ENCODE measurements at regions not wholly inside any gene's neighbourhood (a gene's known extent, or its start where the extent isn't known, plus 50 kb on each side); places are given as distances from the start of the nearest gene placed in this dataset.

DNA sequence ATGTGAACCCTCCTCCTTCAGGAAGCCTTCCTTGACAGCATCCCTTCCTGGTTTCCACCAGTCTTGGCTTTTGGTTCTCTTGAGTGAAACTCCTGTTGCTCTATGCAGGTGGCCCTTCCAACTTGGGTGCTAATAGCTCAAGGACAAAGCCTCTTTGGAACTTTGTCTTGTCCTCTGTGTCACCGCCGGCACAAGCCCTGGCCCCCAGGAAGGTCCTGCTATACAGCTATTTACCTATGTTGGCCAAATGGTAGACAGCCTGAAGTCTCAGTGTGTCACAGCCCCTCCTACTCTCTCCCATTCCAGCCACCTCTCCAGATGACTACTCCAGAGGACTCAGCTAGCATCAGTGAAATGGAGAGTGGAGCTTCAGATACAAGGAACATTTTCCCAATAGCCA, 94.7 kb upstream of the ZNF618 start:
- Histone ChIP-seq H3K9me3 (ENCODE audit: control insufficient read depth in 3 of 3, low read length in 3 of 3) (peaks cover 0 to 2% (median 0%) of the 10 kb centered on the region in 3 donors), H3K9ac (ENCODE audit: low read depth in 1 of 3, low read length in 3 of 3) (no peak overlapping the region), H3K36me3 (ENCODE audit: control insufficient read depth in 3 of 3, insufficient read depth in 3 of 3, low read length in 3 of 3) (no peaks in the 10 kb centered on the region), H3K27me3 (ENCODE audit: control insufficient read depth in 3 of 3, insufficient read depth in 3 of 3, low read length in 3 of 3) (peaks cover 0 to 6% (median 0%) of the 10 kb centered on the region in 3 donors), H3K27ac (ENCODE audit: low read depth, low read length) (no peak overlapping the region), H3K4me1 (ENCODE audit: control insufficient read depth in 3 of 3, insufficient read depth in 3 of 3, low read length in 3 of 3) (no peaks in the 10 kb centered on the region), H3K4me3 (ENCODE audit: low read length in 3 of 3) (no peak overlapping the region)

DNA sequence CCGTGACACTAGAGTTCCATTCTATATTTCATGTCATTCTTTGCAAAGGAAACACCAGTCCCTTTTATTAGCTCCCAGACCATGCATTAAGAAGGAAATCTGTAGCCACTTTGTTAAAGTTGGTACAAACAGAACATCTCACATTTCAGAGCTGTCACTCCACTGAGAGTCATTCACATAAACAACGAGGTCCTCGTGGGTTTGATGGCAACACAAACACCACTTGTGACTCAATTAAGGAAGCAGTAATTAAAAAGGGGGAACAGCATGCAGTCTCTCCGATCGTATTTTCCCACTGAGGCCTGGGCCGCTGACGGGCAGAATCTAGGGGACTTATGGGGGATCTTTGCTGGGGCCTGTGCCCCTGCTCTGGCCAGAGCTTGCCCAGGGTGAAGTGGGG, 94.2 kb upstream of the ZNF618 start:
- Histone ChIP-seq H3K9me3 (ENCODE audit: control insufficient read depth in 3 of 3, low read length in 3 of 3) (peaks cover 0 to 2% (median 0%) of the 10 kb centered on the region in 3 donors), H3K27me3 (ENCODE audit: control insufficient read depth in 3 of 3, insufficient read depth in 3 of 3, low read length in 3 of 3) (peaks cover 0 to 9% (median 0%) of the 10 kb centered on the region in 3 donors), H3K36me3 (ENCODE audit: control insufficient read depth in 3 of 3, insufficient read depth in 3 of 3, low read length in 3 of 3) (no peaks in the 10 kb centered on the region), H3K9ac (ENCODE audit: low read depth in 1 of 3, low read length in 3 of 3) (no peak overlapping the region), H3K4me3 (ENCODE audit: low read length in 3 of 3) (no peak overlapping the region), H3K4me1 (ENCODE audit: control insufficient read depth in 3 of 3, insufficient read depth in 3 of 3, low read length in 3 of 3) (no peaks in the 10 kb centered on the region), H3K27ac (ENCODE audit: low read depth, low read length) (no peak overlapping the region)

DNA sequence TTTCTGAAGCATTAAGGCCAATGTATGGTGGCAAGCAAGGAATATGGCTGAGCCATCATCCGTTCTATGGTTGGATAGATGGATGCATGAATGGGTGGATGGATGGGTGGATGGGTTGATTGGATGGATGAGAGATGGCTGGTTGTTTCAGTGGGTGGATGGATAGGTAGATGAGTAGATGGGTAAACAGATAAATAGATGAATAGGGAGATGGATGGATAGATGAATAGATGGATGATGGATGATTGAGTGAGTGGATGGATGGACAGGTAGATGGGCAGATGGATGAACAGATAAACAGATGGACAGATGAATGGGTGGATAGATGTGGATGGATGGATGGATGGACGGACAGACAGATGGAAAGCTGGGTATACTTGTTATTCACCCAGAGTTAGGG, 92.6 kb upstream of the ZNF618 start:
- Histone ChIP-seq H3K9ac (ENCODE audit: low read depth in 1 of 3, low read length in 3 of 3) (no peak overlapping the region), H3K4me3 (ENCODE audit: low read length in 3 of 3) (no peak overlapping the region), H3K27me3 (ENCODE audit: control insufficient read depth in 3 of 3, insufficient read depth in 3 of 3, low read length in 3 of 3) (peaks cover 0 to 9% (median 0%) of the 10 kb centered on the region in 3 donors), H3K4me1 (ENCODE audit: control insufficient read depth in 3 of 3, insufficient read depth in 3 of 3, low read length in 3 of 3) (no peaks in the 10 kb centered on the region), H3K9me3 (ENCODE audit: control insufficient read depth in 3 of 3, low read length in 3 of 3) (peaks cover 0 to 2% (median 0%) of the 10 kb centered on the region in 3 donors), H3K36me3 (ENCODE audit: control insufficient read depth in 3 of 3, insufficient read depth in 3 of 3, low read length in 3 of 3) (no peaks in the 10 kb centered on the region), H3K27ac (ENCODE audit: low read depth, low read length) (no peak overlapping the region)

DNA sequence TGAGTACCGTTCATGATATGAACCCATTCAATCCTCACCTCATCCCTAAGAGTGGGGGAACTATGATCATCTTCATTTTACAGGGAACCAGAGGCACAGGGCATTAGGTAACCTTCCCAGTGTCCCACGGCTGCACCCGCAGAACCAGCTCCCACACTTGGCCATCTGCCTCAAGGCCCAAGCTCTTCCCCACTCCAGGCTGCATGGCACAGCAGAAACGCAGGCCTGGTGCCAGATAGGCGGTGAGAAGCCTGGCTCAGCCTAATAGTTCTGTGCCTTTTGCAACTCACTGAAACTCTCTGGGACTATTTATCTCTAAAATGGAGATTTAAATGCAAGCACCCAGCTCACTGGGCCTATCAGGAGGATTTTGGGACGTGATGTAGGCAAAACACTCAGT, 90.8 kb upstream of the ZNF618 start:
- Histone ChIP-seq H3K27ac (ENCODE audit: low read depth, low read length) (no peak overlapping the region), H3K4me3 (ENCODE audit: low read length in 3 of 3) (no peak overlapping the region), H3K9me3 (ENCODE audit: control insufficient read depth in 3 of 3, low read length in 3 of 3) (peaks cover 0 to 2% (median 0%) of the 10 kb centered on the region in 3 donors), H3K27me3 (ENCODE audit: control insufficient read depth in 3 of 3, insufficient read depth in 3 of 3, low read length in 3 of 3) (peaks cover 0 to 15% (median 0%) of the 10 kb centered on the region in 3 donors), H3K9ac (ENCODE audit: low read depth in 1 of 3, low read length in 3 of 3) (no peak overlapping the region), H3K36me3 (ENCODE audit: control insufficient read depth in 3 of 3, insufficient read depth in 3 of 3, low read length in 3 of 3) (no peaks in the 10 kb centered on the region), H3K4me1 (ENCODE audit: control insufficient read depth in 3 of 3, insufficient read depth in 3 of 3, low read length in 3 of 3) (no peaks in the 10 kb centered on the region)

DNA sequence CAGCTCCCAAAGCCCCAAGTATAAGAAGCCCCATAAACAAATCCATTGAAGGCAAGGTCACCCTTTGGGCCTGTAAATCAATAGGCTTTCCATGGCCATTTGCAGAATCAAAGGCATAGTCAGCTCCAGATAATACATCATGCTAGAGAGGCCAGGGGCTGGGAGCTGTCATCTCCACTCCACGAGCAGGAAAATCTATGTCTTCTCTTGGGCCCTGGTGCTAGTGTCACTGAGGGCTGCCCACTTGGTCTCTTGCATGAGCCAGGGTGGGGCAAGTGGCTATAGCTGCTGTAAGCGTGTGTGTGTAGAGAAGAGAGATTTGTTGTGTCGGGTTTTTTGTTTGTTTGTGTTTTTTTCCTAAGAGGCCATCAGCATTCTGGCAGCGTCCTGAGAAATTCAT, 90.0 kb upstream of the ZNF618 start:
- H3K4me3 ChIP-seq (ENCODE audit: low read length in 3 of 3): no peak overlapping the region
- no peaks in the 10 kb centered on the region for H3K4me1 ChIP-seq (ENCODE audit: control insufficient read depth in 3 of 3, insufficient read depth in 3 of 3, low read length in 3 of 3)
- H3K27me3 ChIP-seq (ENCODE audit: control insufficient read depth in 3 of 3, insufficient read depth in 3 of 3, low read length in 3 of 3): peaks cover 0 to 19% (median 4%) of the 10 kb centered on the region in 3 donors
- peaks cover 0 to 2% (median 0%) of the 10 kb centered on the region in 3 donors for H3K9me3 ChIP-seq (ENCODE audit: control insufficient read depth in 3 of 3, low read length in 3 of 3)
- no peak overlapping the region for H3K27ac ChIP-seq (ENCODE audit: low read depth, low read length)
- H3K9ac ChIP-seq (ENCODE audit: low read depth in 1 of 3, low read length in 3 of 3): no peak overlapping the region
- no peaks in the 10 kb centered on the region for H3K36me3 ChIP-seq (ENCODE audit: control insufficient read depth in 3 of 3, insufficient read depth in 3 of 3, low read length in 3 of 3)

DNA sequence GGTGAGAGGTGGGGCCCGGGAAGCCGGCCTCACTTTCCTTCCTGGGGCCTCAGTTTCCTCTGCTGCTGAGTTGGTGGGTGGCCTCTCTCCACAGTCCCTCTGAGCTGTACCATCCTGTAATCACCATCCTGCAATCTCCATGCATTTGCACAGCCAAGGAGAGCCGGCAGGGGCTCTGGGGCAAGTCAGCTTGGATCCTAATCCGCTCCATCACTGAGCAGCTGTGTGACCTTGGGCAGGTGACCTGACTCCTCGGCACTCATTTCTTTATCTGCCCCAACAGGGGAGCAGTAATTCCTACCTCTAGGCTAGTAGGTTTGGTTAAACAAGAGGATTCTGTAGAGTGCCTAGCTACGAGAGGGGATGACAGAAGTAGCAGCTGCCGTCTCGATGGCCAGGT, 88.2 kb upstream of the ZNF618 start:
- Histone ChIP-seq H3K4me3 (ENCODE audit: low read length in 3 of 3) (no peak overlapping the region), H3K27ac (ENCODE audit: low read depth, low read length) (no peak overlapping the region), H3K9me3 (ENCODE audit: control insufficient read depth in 3 of 3, low read length in 3 of 3) (peaks cover 0 to 2% (median 0%) of the 10 kb centered on the region in 3 donors), H3K27me3 (ENCODE audit: control insufficient read depth in 3 of 3, insufficient read depth in 3 of 3, low read length in 3 of 3) (peaks cover 0 to 16% (median 4%) of the 10 kb centered on the region in 3 donors), H3K36me3 (ENCODE audit: control insufficient read depth in 3 of 3, insufficient read depth in 3 of 3, low read length in 3 of 3) (no peaks in the 10 kb centered on the region), H3K4me1 (ENCODE audit: control insufficient read depth in 3 of 3, insufficient read depth in 3 of 3, low read length in 3 of 3) (no peaks in the 10 kb centered on the region), H3K9ac (ENCODE audit: low read depth in 1 of 3, low read length in 3 of 3) (no peak overlapping the region)

DNA sequence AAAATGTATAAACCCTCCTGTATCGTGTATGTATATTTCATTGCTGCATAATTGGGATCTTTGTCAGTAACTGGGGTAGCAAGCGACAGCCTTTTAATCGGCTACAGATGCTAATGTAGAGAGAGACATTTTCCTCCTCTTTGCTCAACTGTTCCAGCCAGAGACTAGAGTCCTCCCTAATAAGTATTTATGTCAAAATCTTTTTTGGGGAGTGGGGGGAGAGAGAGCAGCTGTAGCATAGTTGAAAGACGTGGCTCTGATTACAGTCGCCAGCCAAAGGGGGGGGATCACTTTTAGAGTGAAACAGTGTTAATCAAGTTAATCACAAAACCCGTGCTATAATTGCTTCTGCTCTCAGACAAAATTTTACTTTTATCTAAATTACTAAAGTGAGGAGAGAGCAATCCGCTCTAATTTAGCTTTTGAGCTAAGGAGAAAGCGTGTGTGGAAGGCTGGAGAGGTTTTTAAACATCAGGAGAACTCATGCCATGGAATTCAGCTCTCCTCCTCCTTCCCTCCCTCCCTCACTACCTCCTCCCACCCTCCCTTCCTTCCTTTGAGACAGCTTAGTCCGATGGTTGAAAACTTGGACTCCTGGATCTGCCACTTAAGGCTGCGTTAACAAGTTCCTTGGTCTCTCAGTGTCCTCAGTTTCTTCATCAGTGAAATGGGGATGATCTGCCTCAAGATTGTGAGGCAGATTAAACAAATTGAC, 87.3 kb upstream of the ZNF618 start:
- Histone ChIP-seq H3K4me3 (ENCODE audit: low read length in 3 of 3) (no peak overlapping the region), H3K4me1 (ENCODE audit: control insufficient read depth in 3 of 3, insufficient read depth in 3 of 3, low read length in 3 of 3) (no peaks in the 10 kb centered on the region), H3K9ac (ENCODE audit: low read depth in 1 of 3, low read length in 3 of 3) (no peak overlapping the region), H3K36me3 (ENCODE audit: control insufficient read depth in 3 of 3, insufficient read depth in 3 of 3, low read length in 3 of 3) (no peaks in the 10 kb centered on the region), H3K27me3 (ENCODE audit: control insufficient read depth in 3 of 3, insufficient read depth in 3 of 3, low read length in 3 of 3) (peaks cover 0 to 14% (median 8%) of the 10 kb centered on the region in 3 donors), H3K9me3 (ENCODE audit: control insufficient read depth in 3 of 3, low read length in 3 of 3) (no peaks in the 10 kb centered on the region), H3K27ac (ENCODE audit: low read depth, low read length) (no peak overlapping the region)

DNA sequence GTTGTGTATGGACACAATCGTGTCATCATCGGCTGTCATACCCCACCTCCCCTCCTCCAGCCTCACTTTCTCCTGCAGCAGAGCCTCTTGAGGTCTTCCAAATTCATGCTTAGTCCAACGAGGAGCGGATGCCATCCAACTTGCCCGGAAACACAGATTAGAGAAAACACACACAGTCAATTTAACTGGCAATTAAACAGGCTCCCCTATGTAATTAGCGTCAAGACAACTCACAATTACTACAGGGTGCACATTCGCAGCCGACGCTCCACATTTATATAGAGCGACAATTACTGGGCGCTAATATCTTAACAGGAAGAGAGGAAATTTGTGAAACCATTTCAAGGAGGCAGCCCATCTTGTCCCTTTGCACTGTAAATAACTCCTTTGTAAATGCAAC, 86.0 kb upstream of the ZNF618 start:
- H3K4me3 ChIP-seq (ENCODE audit: low read length in 3 of 3): no peak overlapping the region
- H3K27me3 ChIP-seq (ENCODE audit: control insufficient read depth in 3 of 3, insufficient read depth in 3 of 3, low read length in 3 of 3): peaks cover 0 to 16% (median 8%) of the 10 kb centered on the region in 3 donors
- no peaks in the 10 kb centered on the region for H3K36me3 ChIP-seq (ENCODE audit: control insufficient read depth in 3 of 3, insufficient read depth in 3 of 3, low read length in 3 of 3)
- H3K9me3 ChIP-seq (ENCODE audit: control insufficient read depth in 3 of 3, low read length in 3 of 3): no peaks in the 10 kb centered on the region
- H3K9ac ChIP-seq (ENCODE audit: low read depth in 1 of 3, low read length in 3 of 3): no peak overlapping the region
- H3K27ac ChIP-seq (ENCODE audit: low read depth, low read length): no peak overlapping the region
- H3K4me1 ChIP-seq (ENCODE audit: control insufficient read depth in 3 of 3, insufficient read depth in 3 of 3, low read length in 3 of 3): no peaks in the 10 kb centered on the region

DNA sequence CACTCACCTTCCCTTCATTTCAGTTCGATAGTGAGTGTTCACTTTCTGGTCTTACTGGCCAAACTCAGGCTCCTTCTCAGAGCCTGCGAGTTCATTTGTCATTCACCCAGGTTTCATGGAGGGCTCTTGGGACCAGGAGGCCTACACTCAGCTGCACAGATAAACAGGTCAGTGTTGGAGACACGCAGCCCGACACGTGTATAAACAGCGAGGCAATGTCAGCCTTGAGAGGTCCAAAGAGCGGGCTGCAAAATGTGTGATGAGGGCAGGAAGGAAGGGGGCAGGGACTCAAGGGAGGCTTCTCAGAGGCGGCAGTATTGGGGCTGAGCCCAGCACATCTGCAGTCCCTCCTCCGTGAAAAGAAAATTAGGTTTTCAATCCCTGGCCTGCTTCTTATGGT, 82.6 kb upstream of the ZNF618 start:
- Histone ChIP-seq H3K4me3 (ENCODE audit: low read length in 3 of 3) (no peak overlapping the region), H3K4me1 (ENCODE audit: control insufficient read depth in 3 of 3, insufficient read depth in 3 of 3, low read length in 3 of 3) (no peaks in the 10 kb centered on the region), H3K36me3 (ENCODE audit: control insufficient read depth in 3 of 3, insufficient read depth in 3 of 3, low read length in 3 of 3) (no peaks in the 10 kb centered on the region), H3K27me3 (ENCODE audit: control insufficient read depth in 3 of 3, insufficient read depth in 3 of 3, low read length in 3 of 3) (peaks cover 0 to 13% (median 8%) of the 10 kb centered on the region in 3 donors), H3K9me3 (ENCODE audit: control insufficient read depth in 3 of 3, low read length in 3 of 3) (no peaks in the 10 kb centered on the region), H3K9ac (ENCODE audit: low read depth in 1 of 3, low read length in 3 of 3) (no peak overlapping the region), H3K27ac (ENCODE audit: low read depth, low read length) (no peak overlapping the region)

DNA sequence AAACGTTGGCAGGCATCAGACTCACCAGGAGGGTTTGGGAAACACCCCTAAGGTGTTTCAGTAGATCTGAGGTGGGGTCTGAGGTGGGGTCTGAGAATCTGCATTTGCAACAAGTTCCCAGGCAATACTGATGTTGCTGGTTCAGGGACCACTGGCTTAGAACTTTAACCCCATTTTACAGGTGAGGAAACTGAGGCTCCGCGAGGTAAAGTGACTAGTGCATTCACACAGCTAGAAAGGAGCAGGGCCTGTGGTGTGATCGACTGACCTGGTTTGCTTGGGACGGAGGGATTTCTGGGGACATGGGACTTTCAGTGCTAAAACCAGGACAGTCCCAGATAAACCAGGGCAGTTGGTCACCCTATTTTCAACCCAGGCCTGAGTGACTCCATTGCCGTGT, 81.4 kb upstream of the ZNF618 start:
- Histone ChIP-seq H3K4me1 (ENCODE audit: control insufficient read depth in 3 of 3, insufficient read depth in 3 of 3, low read length in 3 of 3) (no peaks in the 10 kb centered on the region), H3K9ac (ENCODE audit: low read depth in 1 of 3, low read length in 3 of 3) (no peak overlapping the region), H3K9me3 (ENCODE audit: control insufficient read depth in 3 of 3, low read length in 3 of 3) (no peaks in the 10 kb centered on the region), H3K27ac (ENCODE audit: low read depth, low read length) (no peak overlapping the region), H3K36me3 (ENCODE audit: control insufficient read depth in 3 of 3, insufficient read depth in 3 of 3, low read length in 3 of 3) (no peaks in the 10 kb centered on the region), H3K4me3 (ENCODE audit: low read length in 3 of 3) (no peak overlapping the region), H3K27me3 (ENCODE audit: control insufficient read depth in 3 of 3, insufficient read depth in 3 of 3, low read length in 3 of 3) (peaks cover 0 to 10% (median 8%) of the 10 kb centered on the region in 3 donors)

All from skeletal muscle tissue (tissue), 3 donors.